GM12864 (cell line): ENCODE measurements at regions not wholly inside any gene's neighbourhood (a gene's known extent, or its start where the extent isn't known, plus 50 kb on each side); places are given as distances from the start of the nearest gene placed in this dataset.
A peak's percentile ranks its signal among the peaks of the same experiment; 100 is the strongest.

Source experiments
- DNase-seq: peaks from one replicate; pipeline ENCODE4 v3.0.0-alpha.2; 2011; ENCODE audit warnings: low read depth
- H3K4me3 ChIP-seq: 2 replicates; pipeline ENCODE4 v1.5.1; 2011; ENCODE audit warnings: mild to moderate bottlenecking, low read depth, low read length, control low read depth
- CTCF ChIP-seq: IDR thresholded peaks from 2 replicates; pipeline ENCODE4 v1.5.1; 2011; ENCODE audit warnings: low read depth, mild to moderate bottlenecking, moderate library complexity, low read length, control low read depth, inconsistent platforms; ENCODE audit errors: missing control alignments

GRCh38 chr10:84805149-84805548, 476.8 kb downstream of the CCSER2 start:
- TF ChIP-seq CTCF: no peak
- no peak for DNase-seq
- H3K4me3 ChIP-seq: no peak overlapping the region

DNA sequence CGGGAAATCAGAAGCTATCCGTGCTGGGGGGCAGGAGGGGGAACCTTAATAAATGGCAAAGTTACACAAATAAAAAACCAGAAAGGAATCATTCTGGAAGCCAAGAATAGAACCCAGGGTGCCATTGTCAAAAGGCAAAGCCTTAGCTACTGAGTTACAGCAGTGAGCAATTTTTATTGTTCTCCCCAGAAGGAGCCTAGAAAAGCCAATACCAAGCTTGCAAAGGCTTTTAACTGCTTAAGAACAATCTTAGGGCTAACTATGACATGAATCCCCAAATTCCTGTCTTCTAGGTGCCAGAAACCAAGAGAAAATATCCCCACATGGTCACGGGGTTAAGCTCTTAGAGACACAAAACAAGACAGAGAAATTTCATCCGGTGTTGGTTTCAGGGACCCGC, 482.7 kb downstream of the CCSER2 start:
- DNase-seq: no peak
- TF ChIP-seq CTCF: no peak

GRCh38 chr10:84818961-84819360, 490.6 kb downstream of the CCSER2 start:
- no peak for DNase-seq
- TF ChIP-seq CTCF: no peak
- no peak overlapping the region for H3K4me3 ChIP-seq

More for the DNA sequence above, 482.7 kb downstream of the CCSER2 start:
- no peak overlapping the region for H3K4me3 ChIP-seq

DNA sequence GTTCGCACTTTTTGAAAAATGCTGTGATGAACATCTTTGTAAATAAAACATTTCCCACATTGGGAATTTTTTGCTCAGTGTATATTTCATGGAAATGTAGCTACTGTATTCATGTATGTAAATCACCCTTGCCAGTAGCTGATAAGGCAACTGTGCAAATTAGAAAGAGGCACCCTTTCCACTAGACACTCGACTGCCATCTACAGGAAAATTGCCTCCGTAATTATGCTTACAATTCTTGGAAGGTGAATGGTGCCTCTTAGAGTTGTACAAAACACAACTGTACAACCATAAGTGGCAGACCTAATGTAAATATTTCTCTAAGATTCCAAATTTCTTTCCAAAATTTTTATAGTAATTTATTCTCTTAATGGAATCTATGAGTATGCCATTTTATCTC, 491.7 kb downstream of the CCSER2 start:
- no peak overlapping the region for H3K4me3 ChIP-seq
- no peak for DNase-seq
- TF ChIP-seq CTCF: peak; percentile 20

- no peak for DNase-seq
- TF ChIP-seq CTCF: no peak
- H3K4me3 ChIP-seq: no peak overlapping the region
These were observed 492.2 kb downstream of the CCSER2 start for GRCh38 chr10:84820596-84820995.

GRCh38 chr10:84822931-84823630, 494.7 kb downstream of the CCSER2 start:
- no peak overlapping the region for H3K4me3 ChIP-seq
- no peak for DNase-seq
- no peak for TF ChIP-seq CTCF

- DNase-seq: no peak
- no peak for TF ChIP-seq CTCF
- no peak overlapping the region for H3K4me3 ChIP-seq
These were observed 496.1 kb downstream of the CCSER2 start for GRCh38 chr10:84824525-84824924.
